Tibial nerve (tissue), 4 donors: ENCODE measurements at regions not wholly inside any gene's neighbourhood (a gene's known extent, or its start where the extent isn't known, plus 50 kb on each side); places are given as distances from the start of the nearest gene placed in this dataset.

Source experiments
- DNase-seq, 2 donors: peaks; one replicate each; pipeline ENCODE4 v3.0.0-alpha.2; 2019; ENCODE audit warnings: low spot score in 2 of 2
- H3K27ac ChIP-seq, 4 donors: fragments of 200-600 bp; sonication (generic) in 3 of 4; one replicate each; pipeline ENCODE4 v1.5.1; 2017 to 2019; ENCODE audit warnings: mild to moderate bottlenecking in 1 of 4
- H3K27me3 ChIP-seq, 2 donors: fragments of 200-600 bp; sonication (generic) in 1 of 2; one replicate each; pipeline versions ENCODE4 v1.5.1 to v1.6.0; 2017 to 2019
- H3K36me3 ChIP-seq, 3 donors: fragments of 200-600 bp; sonication (generic); one replicate each; pipeline ENCODE4 v1.5.1; 2018 to 2019
- H3K4me1 ChIP-seq, 4 donors: fragments of 200-600 bp; sonication (generic) in 3 of 4; one replicate each; pipeline ENCODE4 v1.5.1; 2017 to 2019
- H3K4me3 ChIP-seq, 4 donors: fragments of 200-600 bp; sonication (generic) in 3 of 4; one replicate each; pipeline ENCODE4 v1.5.1; 2017 to 2019; ENCODE audit warnings: mild to moderate bottlenecking in 1 of 4, moderate library complexity in 1 of 4
- H3K9me3 ChIP-seq, 4 donors: fragments of 200-600 bp; sonication (generic) in 3 of 4; one replicate each; pipeline ENCODE4 v1.5.1; 2017 to 2019
- EP300 ChIP-seq, 2 donors: sonication (generic); formaldehyde crosslinking; IDR thresholded peaks; one replicate each; pipeline ENCODE4 v1.6.1; 2017; ENCODE audit warnings: antibody characterized with exemption in 2 of 2, mild to moderate bottlenecking in 1 of 2
- POLR2A ChIP-seq, 2 donors: fragments of 450-650 bp; IDR thresholded peaks; one replicate each; pipeline ENCODE4 v1.6.1; 2017; ENCODE audit warnings: antibody characterized with exemption in 2 of 2, mild to moderate bottlenecking in 2 of 2, moderate library complexity in 2 of 2
- WGBS, 2 donors: methylation state at CpG; one replicate each; pipeline ENCODE4 v1.1.5; 2018; 5-methylcytosine and 5-hydroxymethylcytosine counted together
- TF ChIP-seq, protein P1 (sequence below), 5 experiments: fragments of 200-600 bp in 3 of 5; fragments of 450-650 bp in 2 of 5; sonication (generic) in 3 of 5; IDR thresholded peaks; one replicate each; pipeline ENCODE4 v1.5.1; 2016 to 2019; ENCODE audit warnings: antibody characterized with exemption in 5 of 5, mild to moderate bottlenecking in 3 of 5, moderate library complexity in 2 of 5

- 54 to 61% methylated on average over 6 of the region's 6 CpGs for WGBS, 2 donors
Observed at GRCh38 chr2:83051538-83052170, 1407.4 kb downstream of the SUCLG1 start.

DNA sequence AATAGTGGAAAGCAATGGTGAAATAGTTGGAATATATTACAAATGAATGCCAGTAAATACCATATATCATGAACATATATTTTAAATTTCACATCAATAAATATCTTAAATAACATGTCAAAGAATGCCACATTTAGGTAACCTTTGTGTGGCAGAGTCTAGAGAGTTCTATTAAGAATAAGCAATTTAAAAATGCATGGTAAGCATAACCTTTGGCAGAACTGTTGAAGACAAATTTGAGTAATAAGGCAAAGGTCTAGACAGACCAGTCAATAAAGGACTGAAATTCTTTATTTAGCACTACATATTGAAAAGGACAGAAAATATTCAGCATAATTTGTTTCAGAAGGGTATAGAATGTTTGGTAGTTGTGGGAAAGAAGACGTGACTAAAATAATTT, 1417.0 kb downstream of the SUCLG1 start:
- TF ChIP-seq EP300 (IDR thresholded peaks at IDR 0.05): no peak
- no peak for TF ChIP-seq POLR2A (IDR thresholded peaks at IDR 0.05)
- TF ChIP-seq, protein P1, sequence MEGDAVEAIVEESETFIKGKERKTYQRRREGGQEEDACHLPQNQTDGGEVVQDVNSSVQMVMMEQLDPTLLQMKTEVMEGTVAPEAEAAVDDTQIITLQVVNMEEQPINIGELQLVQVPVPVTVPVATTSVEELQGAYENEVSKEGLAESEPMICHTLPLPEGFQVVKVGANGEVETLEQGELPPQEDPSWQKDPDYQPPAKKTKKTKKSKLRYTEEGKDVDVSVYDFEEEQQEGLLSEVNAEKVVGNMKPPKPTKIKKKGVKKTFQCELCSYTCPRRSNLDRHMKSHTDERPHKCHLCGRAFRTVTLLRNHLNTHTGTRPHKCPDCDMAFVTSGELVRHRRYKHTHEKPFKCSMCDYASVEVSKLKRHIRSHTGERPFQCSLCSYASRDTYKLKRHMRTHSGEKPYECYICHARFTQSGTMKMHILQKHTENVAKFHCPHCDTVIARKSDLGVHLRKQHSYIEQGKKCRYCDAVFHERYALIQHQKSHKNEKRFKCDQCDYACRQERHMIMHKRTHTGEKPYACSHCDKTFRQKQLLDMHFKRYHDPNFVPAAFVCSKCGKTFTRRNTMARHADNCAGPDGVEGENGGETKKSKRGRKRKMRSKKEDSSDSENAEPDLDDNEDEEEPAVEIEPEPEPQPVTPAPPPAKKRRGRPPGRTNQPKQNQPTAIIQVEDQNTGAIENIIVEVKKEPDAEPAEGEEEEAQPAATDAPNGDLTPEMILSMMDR (IDR thresholded peaks at IDR 0.05): no peak
- Histone ChIP-seq H3K4me1 (no peaks in the 10 kb centered on the region), H3K9me3 (no peaks in the 10 kb centered on the region), H3K27ac (no peak overlapping the region), H3K36me3 (no peaks in the 10 kb centered on the region), H3K4me3 (no peak overlapping the region), H3K27me3 (no peaks in the 10 kb centered on the region)
- no peak for DNase-seq
- 50 to 66% methylated on average over 1 of the region's 1 CpG for WGBS, 2 donors

More at GRCh38 chr2:83051538-83052170, 1407.4 kb downstream of the SUCLG1 start:
- no peaks in the 10 kb centered on the region for H3K27me3 ChIP-seq
- no peaks in the 10 kb centered on the region for H3K36me3 ChIP-seq
- no peak for DNase-seq
- H3K4me3 ChIP-seq: no peak overlapping the region
- TF ChIP-seq, protein P1 (IDR thresholded peaks at IDR 0.05): no peak
- no peak for TF ChIP-seq EP300 (IDR thresholded peaks at IDR 0.05)
- TF ChIP-seq POLR2A (IDR thresholded peaks at IDR 0.05): no peak
- H3K4me1 ChIP-seq: no peaks in the 10 kb centered on the region
- no peak overlapping the region for H3K27ac ChIP-seq
- H3K9me3 ChIP-seq: no peaks in the 10 kb centered on the region

DNA sequence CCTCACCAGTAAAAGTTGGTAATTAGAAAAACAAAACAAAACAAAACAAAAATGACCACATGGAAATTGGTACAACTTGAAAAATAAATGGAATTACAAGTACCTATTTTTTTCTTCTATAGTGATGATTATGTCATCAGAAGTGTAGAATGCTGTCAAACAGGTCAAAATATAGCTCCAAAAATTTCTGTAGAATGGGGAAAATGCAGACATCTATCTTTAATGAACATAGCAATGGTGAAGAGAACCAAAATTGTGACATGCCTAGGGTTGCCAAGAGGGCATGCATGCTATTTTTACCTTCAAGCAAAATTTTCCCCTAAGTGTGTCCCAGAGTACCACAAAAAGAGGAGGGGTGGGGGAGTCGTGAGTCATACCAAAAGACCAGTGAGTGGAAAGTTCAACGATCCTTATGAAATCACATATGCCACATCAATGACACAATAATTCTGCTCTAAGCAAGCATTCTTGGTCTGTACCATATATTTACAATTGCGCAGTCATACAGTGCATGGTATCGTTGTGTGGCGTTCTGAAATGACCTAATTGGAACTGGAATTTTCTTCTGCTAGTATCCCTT, 1436.4 kb downstream of the SUCLG1 start:
- 65 to 78% methylated on average over 5 of the region's 5 CpGs for WGBS, 2 donors
- Histone ChIP-seq H3K27ac (no peak overlapping the region), H3K4me1 (no peaks in the 10 kb centered on the region), H3K27me3 (no peaks in the 10 kb centered on the region), H3K4me3 (no peak overlapping the region), H3K36me3 (no peaks in the 10 kb centered on the region), H3K9me3 (no peaks in the 10 kb centered on the region)
- DNase-seq: no peak
- TF ChIP-seq POLR2A (IDR thresholded peaks at IDR 0.05): no peak
- no peak for TF ChIP-seq EP300 (IDR thresholded peaks at IDR 0.05)
- TF ChIP-seq, protein P1 (IDR thresholded peaks at IDR 0.05): no peak

GRCh38 chr2:83017366-83018090, 1441.6 kb downstream of the SUCLG1 start:
- Histone ChIP-seq H3K4me1 (no peaks in the 10 kb centered on the region), H3K36me3 (no peaks in the 10 kb centered on the region), H3K27me3 (no peaks in the 10 kb centered on the region), H3K9me3 (no peaks in the 10 kb centered on the region), H3K4me3 (no peak overlapping the region), H3K27ac (no peak overlapping the region)
- WGBS, 2 donors: 96 to 99% methylated on average over 2 of the region's 2 CpGs
- TF ChIP-seq EP300 (IDR thresholded peaks at IDR 0.05) (no peak), POLR2A (IDR thresholded peaks at IDR 0.05) (no peak)
- TF ChIP-seq, protein P1 (IDR thresholded peaks at IDR 0.05): no peak
- no peak for DNase-seq
